ENCODE measurements at regions not wholly inside any gene's neighbourhood (a gene's known extent, or its start where the extent isn't known, plus 50 kb on each side); places are given as distances from the start of the nearest gene placed in this dataset.

- Histone ChIP-seq H3K4me3 (no peak overlapping the region), H3K36me3 (no peaks in the 10 kb centered on the region), H3K4me1 (no peaks in the 10 kb centered on the region), H3K27ac (no peak overlapping the region), H3K27me3 (no peaks in the 10 kb centered on the region), H3K9me3 (no peaks in the 10 kb centered on the region)
- no peak for DNase-seq
- TF ChIP-seq POLR2A (IDR thresholded peaks at IDR 0.05) (no peak), CTCF (IDR thresholded peaks at IDR 0.05) (no peak)
- intact Hi-C loops (cut with DNase I; ENCODE audit: low total_unique reads), result no loop called here
Measured at GRCh38 chr15:96223939-96224338, 106.6 kb upstream of the NR2F2 start.

GRCh38 chr15:96225642-96226259 lies 104.7 kb upstream of the NR2F2 start:
- H3K4me1 ChIP-seq, result no peaks in the 10 kb centered on the region
- no peaks in the 10 kb centered on the region for H3K27me3 ChIP-seq
- intact Hi-C loops (cut with DNase I; ENCODE audit: low total_unique reads), result no loop called here
- TF ChIP-seq CTCF (IDR thresholded peaks at IDR 0.05) (no peak), POLR2A (IDR thresholded peaks at IDR 0.05) (no peak)
- no peak overlapping the region for H3K27ac ChIP-seq
- no peaks in the 10 kb centered on the region for H3K9me3 ChIP-seq
- no peak overlapping the region for H3K4me3 ChIP-seq
- H3K36me3 ChIP-seq, result no peaks in the 10 kb centered on the region
- no peak for DNase-seq

- TF ChIP-seq POLR2A (IDR thresholded peaks at IDR 0.05) (no peak), CTCF (IDR thresholded peaks at IDR 0.05) (no peak)
- Histone ChIP-seq H3K27ac (no peak overlapping the region), H3K9me3 (no peaks in the 10 kb centered on the region), H3K4me3 (no peak overlapping the region), H3K36me3 (no peaks in the 10 kb centered on the region), H3K27me3 (no peaks in the 10 kb centered on the region), H3K4me1 (no peaks in the 10 kb centered on the region)
- intact Hi-C loops (cut with DNase I; ENCODE audit: low total_unique reads), result no loop called here
- no peak for DNase-seq
Measured at GRCh38 chr15:96230526-96231181, 99.8 kb upstream of the NR2F2 start.

GRCh38 chr15:96232335-96232734 lies 98.2 kb upstream of the NR2F2 start:
- DNase-seq, result no peak
- intact Hi-C loops (cut with DNase I; ENCODE audit: low total_unique reads), result no loop called here
- no peaks in the 10 kb centered on the region for H3K27me3 ChIP-seq
- H3K36me3 ChIP-seq, result no peaks in the 10 kb centered on the region
- TF ChIP-seq POLR2A (IDR thresholded peaks at IDR 0.05) (no peak), CTCF (IDR thresholded peaks at IDR 0.05) (no peak)
- H3K4me1 ChIP-seq, result no peaks in the 10 kb centered on the region
- no peak overlapping the region for H3K27ac ChIP-seq
- no peak overlapping the region for H3K4me3 ChIP-seq
- H3K9me3 ChIP-seq, result no peaks in the 10 kb centered on the region

- DNase-seq, result peak in 1 of 2 donors; percentile 23
- intact Hi-C loops (cut with DNase I; ENCODE audit: low total_unique reads), result no loop called here
- no peaks in the 10 kb centered on the region for H3K4me1 ChIP-seq
- TF ChIP-seq CTCF (IDR thresholded peaks at IDR 0.05) (no peak), POLR2A (IDR thresholded peaks at IDR 0.05) (no peak)
- no peak overlapping the region for H3K27ac ChIP-seq
- no peaks in the 10 kb centered on the region for H3K9me3 ChIP-seq
- H3K36me3 ChIP-seq, result no peaks in the 10 kb centered on the region
- H3K27me3 ChIP-seq, result no peaks in the 10 kb centered on the region
- no peak overlapping the region for H3K4me3 ChIP-seq
Measured at GRCh38 chr15:96234109-96234892, 96.2 kb upstream of the NR2F2 start.

All from uterus (tissue), 3 donors.